GM18907 (cell line): ENCODE measurements at regions not wholly inside any gene's neighbourhood (a gene's known extent, or its start where the extent isn't known, plus 50 kb on each side); places are given as distances from the start of the nearest gene placed in this dataset.

Experiments used
- ATAC-seq: cut with Tn5 transposase; IDR thresholded peaks from one replicate; pipeline ENCODE4 v1.9.1; 2021; ENCODE audit warnings: mild to moderate bottlenecking, moderate library complexity; ENCODE audit not compliant: unreplicated experiment

DNA sequence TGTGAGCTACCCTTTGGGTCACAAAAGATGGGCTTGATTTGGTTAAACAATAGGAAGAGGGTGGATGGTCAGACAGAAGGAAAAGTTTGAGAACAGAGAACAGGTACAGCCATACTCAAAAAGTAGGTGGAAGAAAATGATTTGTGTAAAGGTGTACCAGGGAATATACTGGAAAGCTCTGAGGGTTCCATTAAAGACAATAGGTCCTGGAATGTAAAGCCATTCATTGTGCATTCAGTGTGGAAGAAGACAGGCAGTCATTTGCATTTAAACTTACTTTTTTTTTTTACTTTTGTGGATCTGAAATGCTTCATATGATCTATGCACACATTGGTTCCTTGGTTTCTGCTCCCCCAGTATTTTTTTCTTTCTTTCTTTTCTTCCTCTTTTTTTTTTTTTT, 581.4 kb upstream of the PIK3C3 start:
- ATAC-seq, result no peak

DNA sequence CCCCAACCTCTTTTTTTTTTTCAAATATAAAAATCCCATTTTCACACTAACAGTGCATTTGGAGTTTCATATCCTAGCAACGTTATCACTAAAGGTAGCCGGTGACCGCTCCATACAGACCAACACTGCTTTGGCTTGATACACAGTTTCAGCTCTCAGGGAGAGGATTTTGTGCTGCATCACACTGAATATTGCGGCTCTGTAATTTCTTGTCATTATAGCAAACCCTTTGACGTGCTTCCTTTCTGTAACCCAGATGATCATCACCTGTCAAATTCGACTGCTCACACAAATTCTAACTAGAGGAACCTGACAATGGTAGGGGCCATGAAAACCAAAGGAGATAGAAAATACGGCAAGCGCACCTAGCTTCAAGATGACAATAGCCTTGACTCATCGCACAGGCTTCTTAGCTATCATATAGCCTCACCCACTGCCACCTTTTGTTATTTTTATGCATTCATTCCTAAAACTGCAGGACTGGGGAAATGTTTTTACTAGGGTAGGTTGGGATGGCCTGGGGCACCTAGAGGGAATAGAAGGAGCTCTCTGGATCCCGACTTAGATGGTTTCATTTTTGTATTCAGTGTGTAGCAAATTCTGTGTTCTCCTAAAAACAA, 582.9 kb upstream of the PIK3C3 start:
- no peak for ATAC-seq

DNA sequence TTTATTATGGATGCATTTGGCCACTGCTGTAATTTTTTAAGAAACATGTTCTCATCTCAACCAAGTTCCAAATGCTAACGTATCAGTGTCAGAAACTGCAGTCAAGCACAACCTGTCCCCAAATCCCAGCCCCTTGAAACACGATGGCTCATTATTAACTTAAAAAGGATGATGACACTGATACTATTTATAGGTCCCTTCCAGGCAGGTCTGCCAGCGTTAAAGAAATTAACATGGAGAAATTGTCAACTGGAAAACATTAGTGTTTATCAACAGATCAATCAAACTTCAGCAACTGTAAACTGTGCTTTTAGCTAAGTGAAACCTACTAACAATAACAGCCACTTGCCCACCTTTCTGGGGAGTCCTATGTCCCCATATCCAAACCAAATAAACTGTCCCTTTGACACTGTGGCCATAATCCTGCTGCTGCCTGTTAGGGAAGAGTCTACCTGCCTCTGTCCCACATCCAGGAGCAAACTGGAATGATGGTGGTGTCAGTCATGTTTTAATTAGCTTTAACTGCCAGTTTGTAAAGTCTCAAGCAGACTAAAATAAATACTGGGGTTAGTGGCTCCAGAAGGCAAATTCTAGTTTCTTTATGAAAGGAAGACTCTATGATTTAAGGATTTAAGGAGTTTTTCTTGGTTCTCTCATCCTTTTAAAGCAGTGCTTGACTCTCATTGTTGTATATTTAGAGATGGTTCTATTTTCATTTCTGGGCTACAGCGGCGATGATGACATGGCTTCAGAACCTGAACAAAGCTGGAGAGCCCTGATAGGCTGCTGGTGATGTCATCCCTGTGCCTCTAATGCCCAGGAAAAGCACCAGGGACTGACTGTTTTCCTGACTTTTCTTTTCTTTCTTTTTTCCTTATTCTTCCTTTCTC, 583.6 kb upstream of the PIK3C3 start:
- no peak for ATAC-seq

DNA sequence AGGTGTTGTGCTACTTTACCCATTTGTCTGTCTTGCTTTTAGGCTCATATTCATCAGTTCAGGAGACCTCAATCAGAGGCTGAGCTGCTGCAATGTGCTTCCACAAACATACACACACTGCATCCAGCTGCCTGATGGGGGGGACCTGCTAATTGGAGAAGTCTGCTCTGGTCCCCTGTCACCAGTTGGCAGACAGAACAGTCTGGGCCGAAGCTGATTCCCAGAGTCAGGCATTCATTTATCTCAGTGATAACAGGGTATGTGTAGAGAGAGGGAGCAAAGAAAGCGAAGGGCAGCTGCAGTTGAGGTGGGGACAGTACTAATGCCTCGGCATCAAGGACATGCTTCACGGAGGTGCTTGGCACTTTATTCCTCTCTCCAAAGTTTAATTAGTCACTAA, 584.3 kb upstream of the PIK3C3 start:
- no peak for ATAC-seq

DNA sequence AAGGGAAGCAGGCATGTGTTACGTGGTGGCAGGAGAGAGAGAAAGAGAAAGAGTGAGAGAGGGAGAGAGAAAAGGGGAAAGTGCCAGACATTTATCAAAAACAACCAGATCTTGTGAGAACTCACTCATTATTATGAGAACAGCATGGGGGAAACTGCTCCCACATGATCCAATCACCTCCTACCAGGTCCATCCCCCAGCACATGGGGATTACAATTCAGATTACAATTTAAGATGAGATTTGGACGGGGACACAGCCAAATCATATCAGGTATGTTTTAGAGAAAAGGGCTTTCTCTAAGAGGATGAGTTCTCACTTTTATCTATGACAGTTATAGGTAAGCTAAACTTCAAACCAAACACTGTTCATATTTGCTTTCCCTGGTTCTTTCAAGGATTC, 597.3 kb upstream of the PIK3C3 start:
- no peak for ATAC-seq

DNA sequence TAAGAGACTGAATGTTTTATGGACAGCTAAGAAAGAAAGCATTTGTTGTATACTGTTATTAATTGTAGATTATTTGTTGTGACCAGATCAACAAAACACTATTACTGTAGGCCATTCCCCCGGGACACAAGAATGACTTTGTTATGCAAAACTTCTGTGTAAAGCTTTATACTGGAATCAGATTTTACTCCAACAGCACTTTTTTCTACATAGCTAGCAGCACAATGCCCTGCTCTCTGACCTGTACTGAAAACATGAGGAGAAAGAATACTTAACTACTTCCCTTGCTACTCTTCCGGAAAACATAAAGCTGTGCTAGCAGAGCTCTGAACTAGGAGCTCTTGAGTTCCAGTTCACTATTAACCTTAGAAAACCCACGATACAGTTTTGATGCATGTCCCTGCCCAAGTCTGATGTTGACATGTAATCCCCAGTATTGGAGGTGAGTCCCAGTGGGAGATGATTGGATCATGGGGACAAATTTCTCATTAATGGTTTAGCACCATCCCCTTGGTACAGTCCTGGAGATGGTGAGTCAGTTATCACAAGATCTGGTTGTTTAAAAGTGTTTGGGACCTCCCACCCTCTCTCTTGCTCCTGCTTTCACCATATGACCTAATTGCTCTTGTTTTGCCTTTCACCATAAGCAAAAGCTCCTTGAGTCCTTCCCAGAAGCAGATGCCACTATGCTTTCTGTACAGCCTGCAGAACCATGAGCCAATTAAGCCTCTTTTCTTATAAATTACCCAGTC, 601.1 kb upstream of the PIK3C3 start:
- no peak for ATAC-seq

DNA sequence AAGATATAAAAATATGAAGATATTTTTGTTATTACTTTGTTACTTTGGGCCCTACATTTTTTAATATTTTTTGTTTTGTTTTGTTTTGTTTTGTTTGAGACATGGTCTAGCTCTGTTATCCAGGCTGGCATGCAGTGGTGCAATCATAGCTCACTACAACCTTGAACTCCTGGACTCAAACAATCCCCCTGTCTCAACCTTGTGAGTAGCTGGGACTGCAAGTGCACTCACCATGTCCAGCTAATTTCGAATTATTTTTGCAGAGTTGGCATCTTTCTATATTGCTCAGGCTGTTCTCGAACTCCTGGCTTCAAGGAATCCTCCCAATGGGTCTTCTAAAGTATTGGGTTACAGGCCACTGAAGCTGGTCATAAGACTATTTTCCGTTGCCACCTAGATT, 603.6 kb upstream of the PIK3C3 start:
- no peak for ATAC-seq

DNA sequence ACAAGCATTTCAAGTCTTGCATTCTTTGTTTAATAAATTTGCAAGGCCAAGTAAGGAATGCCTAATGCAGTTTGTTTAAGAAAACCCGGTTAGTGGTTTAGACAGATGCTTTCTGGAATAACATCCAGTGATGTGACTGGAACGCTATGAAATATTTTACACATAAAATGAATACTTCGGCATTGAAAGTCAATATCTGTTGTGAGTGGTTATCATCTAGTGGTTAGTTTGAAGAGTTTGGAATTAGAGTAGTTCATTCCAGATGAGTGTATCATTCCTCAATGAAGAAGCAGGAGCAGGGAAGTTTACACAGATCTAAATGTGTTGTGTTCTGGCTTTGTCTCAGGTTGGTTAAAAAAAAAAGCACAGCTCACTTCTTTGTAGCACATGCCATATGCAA, 608.0 kb upstream of the PIK3C3 start:
- no peak for ATAC-seq

DNA sequence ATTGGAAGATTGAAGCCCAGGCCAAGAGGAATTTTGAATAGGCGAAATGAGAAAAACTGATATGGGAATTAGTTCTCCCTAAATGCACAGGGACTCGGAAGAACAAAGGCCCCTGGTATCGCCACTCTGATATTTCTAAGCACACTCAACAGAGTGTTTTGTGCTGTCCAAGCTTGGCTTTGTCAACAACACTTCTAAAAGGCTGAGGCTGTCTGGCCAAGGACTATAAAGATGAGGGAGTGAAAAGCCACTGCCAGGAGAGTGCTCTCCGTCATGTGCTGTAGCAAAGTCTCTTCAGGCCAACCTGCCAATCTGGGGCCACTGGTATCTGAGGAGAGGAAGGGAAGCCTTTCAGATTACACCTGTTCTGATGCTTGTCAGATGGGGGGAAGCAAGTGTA, 611.2 kb upstream of the PIK3C3 start:
- ATAC-seq, result no peak

DNA sequence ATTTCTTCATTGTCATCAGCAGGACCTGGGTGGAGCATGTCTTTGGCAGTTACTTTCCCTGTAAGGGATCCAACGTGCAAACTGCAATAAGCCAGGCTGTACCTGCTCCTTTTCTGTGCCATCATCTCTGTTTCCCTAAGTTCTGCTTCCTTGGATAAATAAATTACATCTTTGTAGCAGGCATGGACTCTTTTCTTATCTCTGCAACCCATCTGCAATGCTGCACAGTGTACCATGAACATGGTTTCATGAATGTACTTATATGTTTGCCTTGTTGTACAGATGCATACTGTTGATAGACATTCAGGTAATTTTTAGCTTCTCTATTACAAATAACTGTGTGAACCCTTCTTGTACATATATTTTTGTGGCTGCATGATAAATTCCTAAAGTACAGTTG, 616.7 kb upstream of the PIK3C3 start:
- ATAC-seq, result no peak

DNA sequence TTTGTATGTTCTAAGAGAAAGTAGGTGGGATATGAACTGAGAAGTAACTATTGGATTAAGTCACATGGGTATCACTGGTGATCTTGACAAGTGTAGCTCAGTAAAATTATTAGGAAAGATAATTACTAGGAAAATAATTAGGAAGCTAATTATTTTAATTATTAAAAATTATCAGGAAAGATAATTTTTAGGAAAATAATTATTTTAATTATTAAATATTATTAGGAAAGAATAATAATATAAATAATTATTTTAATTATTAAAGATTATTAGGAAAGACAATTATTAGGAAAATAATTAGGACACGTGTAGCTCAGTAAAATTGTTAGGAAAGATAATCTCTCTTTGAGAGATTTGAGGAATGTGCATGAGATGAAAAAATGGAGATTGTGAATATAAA, 623.4 kb upstream of the PIK3C3 start:
- no peak for ATAC-seq

DNA sequence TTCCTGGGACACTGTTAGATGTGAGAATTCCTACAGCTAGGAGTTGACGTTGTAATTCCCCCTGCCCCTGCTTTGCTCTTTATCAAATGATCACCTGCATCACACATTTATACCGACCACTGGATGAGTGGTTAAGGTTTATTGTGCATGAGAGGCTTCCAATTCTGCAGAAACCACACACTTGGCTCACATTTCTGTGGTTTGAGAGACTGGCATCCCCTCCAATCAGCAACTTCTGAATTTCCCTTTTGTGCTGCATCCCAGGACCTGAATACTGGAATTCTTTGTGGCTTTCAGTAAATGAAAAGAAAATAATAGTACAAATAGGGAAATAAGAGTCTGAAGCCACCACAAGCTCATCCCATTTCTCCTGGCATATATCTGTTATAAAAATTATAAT, 628.7 kb upstream of the PIK3C3 start:
- no peak for ATAC-seq

DNA sequence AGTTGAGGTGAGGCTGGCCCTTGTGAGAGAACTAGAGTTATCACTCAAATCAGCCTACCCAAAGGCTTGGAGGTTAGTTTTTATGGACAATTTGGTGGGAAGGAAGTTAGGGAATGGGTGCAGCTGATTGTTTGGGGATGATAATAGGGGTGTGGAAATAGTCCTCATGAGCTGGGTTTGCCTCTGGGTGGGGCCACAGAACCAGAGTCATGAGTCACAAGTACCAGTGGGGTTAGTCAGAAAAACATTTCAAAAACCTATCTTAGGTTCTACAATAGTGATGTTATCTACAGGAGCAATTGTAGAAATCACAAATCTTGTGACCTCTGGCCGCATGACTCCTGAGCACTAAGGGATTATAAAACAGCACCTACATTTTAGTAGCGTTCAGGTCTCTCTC, 630.1 kb upstream of the PIK3C3 start:
- no peak for ATAC-seq

DNA sequence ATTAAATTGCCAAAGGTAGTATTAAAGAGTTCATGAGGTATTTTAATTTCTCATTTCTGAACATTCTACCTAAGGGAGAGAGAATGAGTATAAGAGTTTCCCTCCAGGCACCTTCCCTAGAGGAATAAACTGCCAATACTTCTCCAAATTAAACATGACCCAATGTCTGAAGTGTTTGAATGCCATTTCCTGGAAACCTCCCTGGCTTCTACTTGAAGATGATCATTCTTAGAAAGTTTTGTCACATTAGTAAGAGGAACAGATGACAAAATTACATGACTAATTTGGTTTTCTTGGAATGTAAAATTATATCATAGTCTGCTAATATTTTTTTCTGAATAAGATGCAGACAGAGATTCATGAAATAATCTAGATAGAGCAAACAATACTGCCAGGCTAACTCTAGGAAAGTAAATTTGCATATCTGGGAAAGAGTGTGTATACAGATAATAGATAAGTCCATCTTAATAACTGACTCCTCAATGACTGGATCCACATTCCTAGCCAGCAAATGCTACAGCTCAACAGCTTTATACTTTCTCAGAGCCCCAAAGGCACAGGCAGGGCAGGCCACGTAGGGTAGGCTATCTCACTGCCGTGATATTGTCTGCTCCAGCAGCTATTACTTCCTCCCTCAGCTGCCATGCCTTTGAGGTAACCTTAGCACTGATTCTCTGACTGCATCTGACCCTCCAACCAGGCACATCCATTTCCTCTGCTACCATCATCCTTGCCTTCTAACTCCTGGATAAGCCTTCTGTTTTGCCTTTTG, 630.8 kb upstream of the PIK3C3 start:
- ATAC-seq, result no peak

DNA sequence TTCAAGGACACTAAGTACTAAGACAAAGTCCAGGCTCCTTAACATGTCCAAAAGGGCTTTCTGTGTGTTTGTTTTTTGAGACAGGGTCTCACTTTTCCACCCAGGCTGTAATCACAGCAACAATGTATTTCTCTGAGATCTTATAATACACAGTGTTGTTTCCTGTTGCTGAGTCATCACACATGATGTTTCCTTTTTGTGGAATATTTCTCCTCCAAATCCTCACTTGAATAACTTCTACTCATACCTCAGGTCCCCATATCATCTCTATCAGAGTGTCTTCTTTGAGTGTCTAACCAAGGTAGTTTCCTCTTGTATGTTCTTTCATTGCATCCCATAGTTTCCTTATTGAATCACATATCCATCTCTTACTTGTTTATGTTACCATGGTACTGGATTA, 632.0 kb upstream of the PIK3C3 start:
- ATAC-seq, result no peak

DNA sequence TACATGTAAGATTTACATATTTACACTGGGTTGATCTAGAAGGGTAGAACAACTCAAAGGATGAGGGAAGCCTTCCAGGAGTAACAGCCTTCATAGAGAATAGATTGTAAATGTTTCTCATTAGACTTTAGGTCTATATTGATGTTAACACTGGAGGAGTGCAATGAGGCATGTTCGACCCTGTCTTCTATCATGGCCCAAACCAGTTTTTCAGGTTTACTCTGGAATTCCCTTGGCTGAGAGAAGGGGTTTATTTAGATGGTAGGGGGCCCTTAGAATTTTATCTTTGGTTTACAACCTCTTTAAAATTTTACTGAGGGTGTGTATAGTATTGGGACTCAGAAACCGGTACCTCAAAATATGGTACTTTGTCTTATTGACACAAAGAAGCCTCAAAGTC, 634.9 kb upstream of the PIK3C3 start:
- no peak for ATAC-seq

DNA sequence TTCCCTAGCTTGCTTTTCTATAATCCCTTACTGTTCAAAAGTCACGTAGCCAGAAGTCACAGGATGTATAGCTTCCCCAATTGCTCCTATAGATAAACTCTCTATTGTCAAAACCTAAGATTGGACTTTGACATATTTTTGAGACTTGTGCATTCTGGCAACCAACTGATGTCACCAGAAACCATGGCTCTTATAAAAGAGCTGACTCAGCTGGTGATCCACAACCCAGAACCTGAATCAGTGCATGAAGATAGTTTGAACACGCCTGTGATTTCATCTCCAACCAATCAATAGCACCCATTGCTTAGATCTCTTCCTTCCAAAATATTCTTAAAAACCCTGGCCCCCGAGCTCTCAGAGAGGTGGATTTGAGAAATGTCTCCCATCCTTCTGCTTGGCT, 639.9 kb upstream of the PIK3C3 start:
- ATAC-seq, result no peak

DNA sequence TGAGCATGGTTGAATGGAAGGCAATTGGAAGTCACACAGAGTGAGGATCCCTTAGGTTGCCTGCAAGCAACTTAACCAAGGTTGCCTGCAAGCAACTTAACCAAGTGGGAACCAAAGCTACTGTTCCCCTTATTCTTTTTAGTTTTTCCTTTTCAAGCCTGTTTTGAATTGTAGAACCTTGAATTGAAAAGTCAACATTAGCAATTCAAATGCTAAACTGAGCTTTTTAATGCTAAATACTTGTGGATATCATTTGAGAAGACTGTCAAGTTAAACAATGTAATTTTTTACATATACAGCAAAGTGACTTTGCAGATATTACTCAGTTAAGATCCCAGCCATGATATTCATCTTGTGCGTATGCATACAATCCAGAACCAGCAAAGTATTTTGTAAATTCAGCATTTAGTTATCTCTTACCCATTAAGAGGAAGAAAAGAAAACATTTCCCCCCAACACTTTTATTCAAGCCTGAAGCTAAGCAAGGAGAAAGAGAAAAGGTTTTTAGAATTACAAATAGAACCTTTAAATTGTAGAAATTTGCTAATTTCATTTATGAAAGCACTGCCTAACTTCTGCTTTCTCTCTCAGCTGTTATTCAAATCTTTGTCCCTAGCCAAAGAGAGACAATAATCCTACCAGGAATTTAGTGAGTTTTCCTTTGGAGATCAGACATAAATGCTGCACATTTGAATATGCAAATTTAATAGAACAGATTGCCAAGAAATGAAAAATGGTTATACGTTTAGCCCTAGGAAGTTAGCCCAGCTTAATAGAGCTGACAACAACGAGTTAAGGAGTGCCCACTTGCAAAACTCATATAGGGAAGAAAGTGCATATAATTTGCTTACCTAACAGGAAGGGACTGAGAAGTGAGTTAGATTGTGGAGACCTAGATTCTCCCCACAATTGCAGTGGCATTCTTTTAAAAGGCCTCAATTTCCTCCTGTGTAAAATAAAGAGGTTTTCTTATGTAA, 643.2 kb upstream of the PIK3C3 start:
- no peak for ATAC-seq

DNA sequence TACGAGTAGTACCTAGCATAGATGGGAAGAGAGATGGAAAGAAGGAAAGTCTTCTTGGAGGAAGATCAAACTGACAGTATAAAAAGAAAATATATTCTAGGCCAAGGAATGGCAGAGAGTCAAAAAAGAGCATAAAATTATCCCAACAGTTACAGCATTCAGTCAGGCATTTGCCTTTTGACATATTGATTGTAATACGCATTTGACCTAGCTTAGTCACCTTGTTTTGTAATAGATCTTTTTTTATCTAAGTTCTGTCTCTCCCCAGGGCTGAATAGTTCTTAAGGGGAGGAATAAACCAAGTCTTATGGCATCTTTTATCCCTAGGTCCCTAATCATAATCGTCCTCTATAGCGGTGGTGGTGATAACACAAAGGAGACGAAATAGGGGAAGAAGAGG, 657.3 kb upstream of the PIK3C3 start:
- ATAC-seq, result no peak

DNA sequence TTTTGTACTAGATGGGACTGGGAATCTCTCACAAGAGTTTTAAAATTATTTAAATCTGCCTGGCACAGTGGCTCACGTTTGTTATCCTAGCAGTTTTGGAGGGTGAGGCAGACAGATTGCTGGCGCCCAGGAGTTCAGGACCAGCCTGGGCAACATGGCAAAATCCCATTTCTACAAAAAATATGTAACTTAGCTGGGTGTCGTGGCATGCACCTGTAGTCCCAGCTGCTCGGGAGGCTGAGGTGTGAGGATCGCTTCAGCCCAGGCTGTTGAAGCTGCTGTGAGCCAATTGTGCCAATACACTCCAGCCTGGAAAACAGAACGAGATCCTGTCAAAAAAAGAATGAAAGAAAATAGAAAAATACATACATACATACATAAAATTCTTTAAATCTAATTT, 685.7 kb upstream of the PIK3C3 start:
- no peak for ATAC-seq
